ENCODE measurements at regions not wholly inside any gene's neighbourhood (a gene's known extent, or its start where the extent isn't known, plus 50 kb on each side); places are given as distances from the start of the nearest gene placed in this dataset.
"Not testable (repeated sequence)": the region's sequence is repeated elsewhere in the genome, so short reads cannot be mapped to it uniquely, and the experiment has no call there.

- no peak for TF ChIP-seq CTCF (conservative IDR thresholded peaks at IDR 0.05; ENCODE audit: low read depth, low read length)
- DNase-seq (ENCODE audit: low read depth): no peak
- peak overlapping the region; percentile 38 for H3K4me3 ChIP-seq (ENCODE audit: low read length)
These were observed 178.4 kb upstream of the ZNF184 start for GRCh38 chr6:27651371-27651732.

- H3K4me3 ChIP-seq (ENCODE audit: low read length): peak overlapping the region; percentile 38
- peak; percentile 53 for TF ChIP-seq CTCF (conservative IDR thresholded peaks at IDR 0.05; ENCODE audit: low read depth, low read length)
- DNase-seq (ENCODE audit: low read depth): peak; percentile 34
These were observed 177.9 kb upstream of the ZNF184 start for GRCh38 chr6:27650620-27651370.

GRCh38 chr6:27644528-27644927 is 171.6 kb upstream of the ZNF184 start:
- TF ChIP-seq CTCF (conservative IDR thresholded peaks at IDR 0.05; ENCODE audit: low read depth, low read length): no peak
- no peak for DNase-seq (ENCODE audit: low read depth)
- no peak overlapping the region for H3K4me3 ChIP-seq (ENCODE audit: low read length)

GRCh38 chr6:27642744-27643456 is 170.0 kb upstream of the ZNF184 start:
- no peak for DNase-seq (ENCODE audit: low read depth)
- no peak for TF ChIP-seq CTCF (conservative IDR thresholded peaks at IDR 0.05; ENCODE audit: low read depth, low read length)

GRCh38 chr6:27635886-27636285 is 163.0 kb upstream of the ZNF184 start:
- H3K4me3 ChIP-seq (ENCODE audit: low read length); DNase-seq (ENCODE audit: low read depth): not testable (repeated sequence)

More at GRCh38 chr6:27642744-27643456, 170.0 kb upstream of the ZNF184 start:
- no peak overlapping the region for H3K4me3 ChIP-seq (ENCODE audit: low read length)

GRCh38 chr6:27633221-27633688 is 160.3 kb upstream of the ZNF184 start:
- DNase-seq (ENCODE audit: low read depth): peak; percentile 28
- H3K4me3 ChIP-seq (ENCODE audit: low read length): not testable (repeated sequence)

- no peak overlapping the region for H3K4me3 ChIP-seq (ENCODE audit: low read length)
- no peak for DNase-seq (ENCODE audit: low read depth)
- TF ChIP-seq CTCF (conservative IDR thresholded peaks at IDR 0.05; ENCODE audit: low read depth, low read length): no peak
These were observed 158.7 kb upstream of the ZNF184 start for GRCh38 chr6:27631609-27631916.

Data from retinal pigment epithelial cell (primary cell).